Psoas muscle (tissue), 7 donors: ENCODE measurements at regions not wholly inside any gene's neighbourhood (a gene's known extent, or its start where the extent isn't known, plus 50 kb on each side); places are given as distances from the start of the nearest gene placed in this dataset.

Source experiments
- ATAC-seq, 4 donors: fragments of 200-7000 bp; cut with Tn5 transposase; one replicate each; pipeline ENCODE4 v1.9.1; 2020; ENCODE audit warnings: moderate library complexity in 3 of 4, mild to moderate bottlenecking in 2 of 4
- DNase-seq, 2 donors: peaks; one replicate each; pipeline ENCODE4 v3.0.0-alpha.2; 2020
- H3K27ac ChIP-seq: fragments of 200-600 bp; one replicate; pipeline ENCODE4 v1.8.0; 2022
- H3K27me3 ChIP-seq, 3 donors: fragments of 200-600 bp in 1 of 3; one replicate each; pipeline versions ENCODE4 v1.6.1 to v1.8.0; 2013 to 2022; ENCODE audit warnings: low read length in 2 of 3, mild to moderate bottlenecking in 2 of 3, moderate library complexity in 1 of 3; ENCODE audit not compliant: insufficient read depth in 3 of 3
- H3K36me3 ChIP-seq, 2 donors: fragments of 200-600 bp in 1 of 2; one replicate each; pipeline versions ENCODE4 v1.6.1 to v1.8.0; 2013 to 2022; ENCODE audit warnings: low read depth in 1 of 2, mild to moderate bottlenecking in 1 of 2, moderate library complexity in 1 of 2; ENCODE audit not compliant: insufficient read depth in 1 of 2
- H3K4me1 ChIP-seq: fragments of 200-600 bp; one replicate; pipeline ENCODE4 v1.8.0; 2022
- H3K4me3 ChIP-seq: fragments of 200-600 bp; one replicate; pipeline ENCODE4 v1.8.0; 2022; ENCODE audit warnings: mild to moderate bottlenecking
- H3K9me3 ChIP-seq: fragments of 200-600 bp; one replicate; pipeline ENCODE4 v1.8.0; 2022
- CTCF ChIP-seq: fragments of 200-600 bp; IDR thresholded peaks from one replicate; pipeline ENCODE4 v1.8.0; 2022; ENCODE audit warnings: antibody characterized with exemption
- WGBS, 3 donors: extraction: QIAGEN DNeasy Blood & Tissue Kit; methylation state at CpG; one replicate each; pipeline versions ENCODE4 v1.1.6 to v1.1.7; 2013; 5-methylcytosine and 5-hydroxymethylcytosine counted together
- intact Hi-C, 2 donors: fragments of 100-400 bp; cut with DNase I; formaldehyde crosslinking; loops; one replicate each; pipeline versions ENCODE4 v1.11.0 to v1.14.2; 2022
- donor health status: healthy with polysubstance abuse.
- donor health status: DM: no; HTN: no; CAD: no; lungs with moderate emphysema.
- donor health status: Bipolar disorder and iron deficiency.
- donor health status: healthy.
- donor health status: DM: yes; HTN: yes; CAD: no.
- donor health status: DM: no; HTN: no; CAD: no.
- donor health status: DM: yes; HTN: yes; CAD: no.

GRCh38 chr13:99750951-99751350 is 220.6 kb downstream of the ZIC5 start:
- H3K27me3 ChIP-seq: no peaks in the 10 kb centered on the region
- H3K27ac ChIP-seq: no peak overlapping the region
- no peaks in the 10 kb centered on the region for H3K9me3 ChIP-seq
- H3K36me3 ChIP-seq: no peaks in the 10 kb centered on the region
- no peaks in the 10 kb centered on the region for H3K4me1 ChIP-seq
- TF ChIP-seq CTCF: no peak
- intact Hi-C loops: no loop called here
- no peak for DNase-seq
- ATAC-seq: no peak
- WGBS, 3 donors: 89 to 98% (median 98%) methylated on average over 8 of the region's 8 CpGs
- H3K4me3 ChIP-seq: no peak overlapping the region

GRCh38 chr13:99749271-99750019 is 222.1 kb downstream of the ZIC5 start:
- Histone ChIP-seq H3K4me1 (no peaks in the 10 kb centered on the region), H3K27ac (no peak overlapping the region), H3K27me3 (no peaks in the 10 kb centered on the region), H3K36me3 (no peaks in the 10 kb centered on the region), H3K4me3 (no peak overlapping the region), H3K9me3 (no peaks in the 10 kb centered on the region)
- DNase-seq: no peak
- intact Hi-C loops: no loop called here
- WGBS, 3 donors: 85 to 89% (median 86%) methylated on average over 11 of the region's 11 CpGs
- no peak for TF ChIP-seq CTCF
- no peak for ATAC-seq

GRCh38 chr13:99747403-99747710 is 224.2 kb downstream of the ZIC5 start:
- intact Hi-C loops: no loop called here
- WGBS, 3 donors: 47 to 57% (median 52%) methylated on average over 7 of the region's 7 CpGs
- Histone ChIP-seq H3K4me1 (no peaks in the 10 kb centered on the region), H3K27ac (no peak overlapping the region), H3K9me3 (no peaks in the 10 kb centered on the region), H3K36me3 (no peaks in the 10 kb centered on the region), H3K4me3 (no peak overlapping the region), H3K27me3 (no peaks in the 10 kb centered on the region)
- ATAC-seq (no peak), DNase-seq (no peak)
- no peak for TF ChIP-seq CTCF

GRCh38 chr13:99746637-99747402 is 224.7 kb downstream of the ZIC5 start:
- H3K4me1 ChIP-seq: no peaks in the 10 kb centered on the region
- no peaks in the 10 kb centered on the region for H3K36me3 ChIP-seq
- ATAC-seq (no peak), DNase-seq (no peak)
- TF ChIP-seq CTCF: no peak
- 57 to 60% (median 58%) methylated on average over 13 to 14 of the region's 14 CpGs for WGBS, 3 donors
- no peak overlapping the region for H3K27ac ChIP-seq
- intact Hi-C loops: no loop called here
- no peaks in the 10 kb centered on the region for H3K27me3 ChIP-seq
- H3K4me3 ChIP-seq: no peak overlapping the region
- H3K9me3 ChIP-seq: no peaks in the 10 kb centered on the region
